HCT116 (cell line): ENCODE measurements at regions not wholly inside any gene's neighbourhood (a gene's known extent, or its start where the extent isn't known, plus 50 kb on each side); places are given as distances from the start of the nearest gene placed in this dataset.
A peak's percentile ranks its signal among the peaks of the same experiment; 100 is the strongest.
"Not testable (repeated sequence)": the region's sequence is repeated elsewhere in the genome, so short reads cannot be mapped to it uniquely, and the experiment has no call there.

Source experiments
- ATAC-seq: fragments of 200-7000 bp; cut with Tn5 transposase; 2 replicates; pipeline ENCODE4 v1.9.1; 2020; ENCODE audit warnings: mild to moderate bottlenecking, moderate library complexity
- BruUV-seq: library from RNA; stranded (reverse); fragments of 400-500 nt; replicated peaks from 2 replicates; lab custom pipeline; 2021; lab: Mats Ljungman, UMichigan
- CTCF ChIA-PET: fragments of 300-600 bp; sonication (Branson Sonifier 250); formaldehyde crosslinking; loops from one replicate; lab custom pipeline; 2021; ENCODE audit warnings: antibody characterized with exemption; lab: Charles Lee
- POLR2A ChIA-PET: fragments of 300-600, 350-600 bp; sonication (Branson Sonifier 250); formaldehyde crosslinking; loops from one replicate; lab custom pipeline; 2021; ENCODE audit warnings: antibody characterized with exemption; lab: Charles Lee
- RAD21 ChIA-PET, 2 experiments: fragments of 300-600 bp; sonication (Branson Sonifier 250); formaldehyde crosslinking; loops; one replicate each; lab custom pipeline; 2023; ENCODE audit warnings: low total read pairs in 2 of 2; ENCODE audit not compliant: uncharacterized antibody in 2 of 2, unreplicated experiment in 2 of 2, low non-redundant PET in 1 of 2; lab: Charles Lee
- DNase-seq: peaks from one replicate; pipeline ENCODE4 v3.0.0-alpha.2; 2010; ENCODE audit warnings: low read depth, low spot score
- H2AFZ ChIP-seq: fragments of 200-600 bp; shearing (Covaris generic), sonication (generic); 2 replicates; pipeline ENCODE4 v1.6.1; 2017; ENCODE audit warnings: low read depth, mixed run types, mixed read lengths, antibody characterized with exemption, low read length; ENCODE audit not compliant: poor library complexity, severe bottlenecking
- H3K27ac ChIP-seq: 2 replicates; pipeline ENCODE4 v1.5.1; 2012; ENCODE audit warnings: low read depth, low read length
- H3K27me3 ChIP-seq: fragments of 200-600 bp; sonication (generic); 2 replicates; pipeline ENCODE4 v1.6.1; 2016; ENCODE audit warnings: mixed run types, low read length, mixed read lengths; ENCODE audit not compliant: insufficient read depth
- H3K36me3 ChIP-seq, 2 experiments: fragments of 200-500 bp in 1 of 2; fragments of 200-600 bp in 1 of 2; sonication (Bioruptor generic) in 1 of 2; sonication (generic) in 1 of 2; 2 replicates each; pipeline versions ENCODE4 v1.5.1 to v1.6.1; 2014 to 2016; ENCODE audit warnings: low read length in 2 of 2, inconsistent platforms in 1 of 2, mixed read lengths in 1 of 2, mixed run types in 1 of 2; ENCODE audit not compliant: insufficient read depth in 2 of 2, control insufficient read depth in 1 of 2
- H3K4me1 ChIP-seq, 2 experiments: fragments of 200-600 bp in 1 of 2; sonication (generic) in 1 of 2; 2 replicates each; pipeline versions ENCODE4 v1.5.1 to v1.6.1; 2012 to 2017; ENCODE audit warnings: low read length in 2 of 2, inconsistent platforms in 1 of 2, mild to moderate bottlenecking in 1 of 2, mixed read lengths in 1 of 2, mixed run types in 1 of 2, moderate library complexity in 1 of 2; ENCODE audit not compliant: insufficient read depth in 2 of 2, control insufficient read depth in 1 of 2
- H3K4me2 ChIP-seq: fragments of 200-600 bp; sonication (generic); 2 replicates; pipeline ENCODE4 v1.6.1; 2017; ENCODE audit warnings: mixed run types, low read length, mixed read lengths
- H3K4me3 ChIP-seq, 2 experiments: fragments of 200-600 bp in 1 of 2; sonication (generic) in 1 of 2; replicated peaks in 1 of 2; 2 replicates each; pipeline ENCODE4 v1.5.1; 2011 to 2016; ENCODE audit warnings: low read length in 2 of 2, control low read depth in 1 of 2, low read depth in 1 of 2, mild to moderate bottlenecking in 1 of 2, mixed read lengths in 1 of 2, mixed run types in 1 of 2
- H3K79me2 ChIP-seq: fragments of 200-600 bp; sonication (generic); 2 replicates; pipeline ENCODE4 v1.6.1; 2017; ENCODE audit warnings: mild to moderate bottlenecking, mixed run types, low read length, moderate library complexity, mixed read lengths; ENCODE audit not compliant: insufficient read depth
- H3K9ac ChIP-seq: fragments of 200-600 bp; sonication (generic); 2 replicates; pipeline ENCODE4 v1.6.1; 2016; ENCODE audit warnings: low read length, mixed read lengths
- H3K9me2 ChIP-seq: fragments of 200-600 bp; sonication (generic), shearing (Covaris generic); 2 replicates; pipeline ENCODE4 v1.6.1; 2017; ENCODE audit warnings: mixed run types, mild to moderate bottlenecking, moderate library complexity; ENCODE audit not compliant: insufficient read depth
- H3K9me3 ChIP-seq, 2 experiments: fragments of 200-500 bp in 1 of 2; fragments of 200-600 bp in 1 of 2; sonication (Bioruptor generic) in 1 of 2; sonication (generic) in 1 of 2; 2 replicates each; pipeline ENCODE4 v1.6.1; 2014 to 2017; ENCODE audit warnings: low read length in 2 of 2, mixed read lengths in 2 of 2, inconsistent platforms in 1 of 2, low read depth in 1 of 2, mild to moderate bottlenecking in 1 of 2, mixed run types in 1 of 2, moderate library complexity in 1 of 2; ENCODE audit not compliant: control insufficient read depth in 1 of 2, insufficient read depth in 1 of 2
- H4K20me1 ChIP-seq: fragments of 200-600 bp; sonication (generic), shearing (Covaris generic); 2 replicates; pipeline ENCODE4 v1.6.1; 2017; ENCODE audit warnings: mixed run types, mild to moderate bottlenecking, moderate library complexity; ENCODE audit not compliant: insufficient read depth
- CEBPB ChIP-seq: IDR thresholded peaks from 2 replicates; pipeline ENCODE4 v1.6.1; 2012; ENCODE audit warnings: low read depth
- EGR1 ChIP-seq: IDR thresholded peaks from 2 replicates; pipeline ENCODE4 v1.6.1; 2012; ENCODE audit warnings: low read depth
- ELF1 ChIP-seq: IDR thresholded peaks from 2 replicates; pipeline ENCODE4 v1.6.1; 2012; ENCODE audit warnings: low read depth, borderline replicate concordance
- EZH2 ChIP-seq: fragments of 200-600 bp; sonication (generic); IDR thresholded peaks from 2 replicates; pipeline ENCODE4 v1.6.1; 2017; ENCODE audit warnings: antibody characterized with exemption, mixed run types
- FOSL1 ChIP-seq: IDR thresholded peaks from 2 replicates; pipeline ENCODE4 v1.6.1; 2012; ENCODE audit warnings: low read depth
- JUND ChIP-seq: IDR thresholded peaks from 2 replicates; pipeline ENCODE4 v1.6.1; 2012
- POLR2A ChIP-seq: IDR thresholded peaks from 2 replicates; pipeline ENCODE4 v1.7.0; 2011; ENCODE audit warnings: borderline replicate concordance; ENCODE audit not compliant: insufficient read depth, insufficient read length; ENCODE audit errors: extremely low read depth
- RAD21 ChIP-seq: IDR thresholded peaks from 2 replicates; pipeline ENCODE4 v1.6.1; 2012; ENCODE audit warnings: low read depth, mild to moderate bottlenecking
- SP1 ChIP-seq: IDR thresholded peaks from 2 replicates; pipeline ENCODE4 v1.6.1; 2012; ENCODE audit warnings: low read depth
- SRF ChIP-seq: IDR thresholded peaks from 2 replicates; pipeline ENCODE4 v1.6.1; 2012; ENCODE audit warnings: low read depth
- YY1 ChIP-seq: IDR thresholded peaks from 2 replicates; pipeline ENCODE4 v1.6.1; 2011; ENCODE audit warnings: low read length, low read depth, moderate library complexity, mild to moderate bottlenecking; ENCODE audit not compliant: insufficient replicate concordance; ENCODE audit errors: extremely low read depth
- ZFX ChIP-seq: fragments of 450-650 bp; IDR thresholded peaks from 2 replicates; pipeline ENCODE4 v1.6.1; 2017
- ZNF274 ChIP-seq: fragments of 200-500 bp; sonication (Bioruptor generic); IDR thresholded peaks from 2 replicates; pipeline ENCODE4 v1.6.1; 2014; ENCODE audit warnings: mild to moderate bottlenecking, low read depth, low read length, inconsistent platforms
- intact Hi-C: fragments of 100-400 bp; cut with micrococcal nuclease; formaldehyde crosslinking; loops from 2 replicates; pipeline ENCODE4 v1.10.0; 2022
- TF ChIP-seq, protein P1 (sequence below): IDR thresholded peaks from 2 replicates; pipeline ENCODE4 v1.6.1; 2012
- TF ChIP-seq, protein P2 (sequence below): IDR thresholded peaks from 2 replicates; pipeline ENCODE4 v1.6.1; 2011; ENCODE audit warnings: mild to moderate bottlenecking, low read length, moderate library complexity; ENCODE audit not compliant: insufficient replicate concordance; ENCODE audit errors: extremely low read depth
- TF ChIP-seq, protein P3 (sequence below): IDR thresholded peaks from 2 replicates; pipeline ENCODE4 v1.6.1; 2012

DNA sequence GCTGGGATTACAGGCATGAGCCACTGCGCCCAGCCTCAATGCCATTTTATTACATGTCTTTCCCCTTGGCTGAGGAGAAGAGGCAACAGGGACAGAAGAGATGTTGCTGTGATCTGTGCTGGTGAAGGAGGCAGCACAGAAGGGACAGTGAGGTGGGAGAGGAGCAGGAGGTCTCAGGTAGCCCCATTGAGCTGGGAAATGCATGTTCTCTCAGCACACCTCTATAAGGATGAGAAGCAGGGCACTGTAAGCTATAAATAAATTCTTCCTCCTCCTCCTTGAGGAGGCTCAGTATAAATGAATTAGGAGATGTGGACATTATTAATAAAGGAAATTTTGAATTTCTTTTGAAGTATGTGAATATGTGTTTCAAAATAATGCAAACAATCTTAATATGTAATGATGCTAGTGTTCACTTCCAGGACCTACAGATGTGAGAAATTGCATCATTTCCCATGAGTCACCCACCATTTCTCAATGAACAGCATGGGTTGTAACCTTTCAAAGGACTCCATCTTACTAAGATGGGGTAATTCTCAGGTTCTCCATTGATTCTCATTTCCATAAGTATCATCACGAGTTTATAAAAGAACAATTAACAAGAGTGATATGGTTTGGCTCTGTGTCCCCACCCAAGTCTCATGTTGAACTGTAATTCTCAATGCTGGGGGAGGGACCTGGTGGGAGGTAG is 88.9 kb upstream of the ODAD2 start:
- BruUV-seq: no TSS peak
- no peaks in the 10 kb centered on the region for H3K9me3 ChIP-seq
- ATAC-seq (no peak), DNase-seq (no peak)
- peaks cover 0 to 20% of the 10 kb centered on the region in 2 experiments; a peak in 1 of 4 replicates for H3K36me3 ChIP-seq
- peak overlapping the region; percentile 14; the same call in 1 of the 2 replicates for H3K4me2 ChIP-seq
- ChIA-PET CTCF (no interaction called here), POLR2A (no interaction called here), RAD21 (no interaction called here)
- H3K27me3 ChIP-seq: no peaks in the 10 kb centered on the region
- H4K20me1 ChIP-seq: no peaks in the 10 kb centered on the region
- no peak overlapping the region for H3K9ac ChIP-seq
- no peaks in the 10 kb centered on the region; the same call in 1 of the 2 replicates for H3K79me2 ChIP-seq
- TF ChIP-seq SRF: no peak
- TF ChIP-seq, protein P1, sequence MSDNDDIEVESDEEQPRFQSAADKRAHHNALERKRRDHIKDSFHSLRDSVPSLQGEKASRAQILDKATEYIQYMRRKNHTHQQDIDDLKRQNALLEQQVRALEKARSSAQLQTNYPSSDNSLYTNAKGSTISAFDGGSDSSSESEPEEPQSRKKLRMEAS: no peak
- TF ChIP-seq, protein P2, sequence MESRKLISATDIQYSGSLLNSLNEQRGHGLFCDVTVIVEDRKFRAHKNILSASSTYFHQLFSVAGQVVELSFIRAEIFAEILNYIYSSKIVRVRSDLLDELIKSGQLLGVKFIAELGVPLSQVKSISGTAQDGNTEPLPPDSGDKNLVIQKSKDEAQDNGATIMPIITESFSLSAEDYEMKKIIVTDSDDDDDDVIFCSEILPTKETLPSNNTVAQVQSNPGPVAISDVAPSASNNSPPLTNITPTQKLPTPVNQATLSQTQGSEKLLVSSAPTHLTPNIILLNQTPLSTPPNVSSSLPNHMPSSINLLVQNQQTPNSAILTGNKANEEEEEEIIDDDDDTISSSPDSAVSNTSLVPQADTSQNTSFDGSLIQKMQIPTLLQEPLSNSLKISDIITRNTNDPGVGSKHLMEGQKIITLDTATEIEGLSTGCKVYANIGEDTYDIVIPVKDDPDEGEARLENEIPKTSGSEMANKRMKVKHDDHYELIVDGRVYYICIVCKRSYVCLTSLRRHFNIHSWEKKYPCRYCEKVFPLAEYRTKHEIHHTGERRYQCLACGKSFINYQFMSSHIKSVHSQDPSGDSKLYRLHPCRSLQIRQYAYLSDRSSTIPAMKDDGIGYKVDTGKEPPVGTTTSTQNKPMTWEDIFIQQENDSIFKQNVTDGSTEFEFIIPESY: no peak
- TF ChIP-seq JUND: peak; percentile 82
- TF ChIP-seq RAD21: no peak
- no peak for TF ChIP-seq EZH2
- no peak for TF ChIP-seq ELF1
- TF ChIP-seq ZFX: no peak
- no peak for TF ChIP-seq EGR1
- TF ChIP-seq SP1: peak; percentile 77
- no peak for TF ChIP-seq POLR2A
- TF ChIP-seq CEBPB: peak; percentile 96
- peak; percentile 73 for TF ChIP-seq FOSL1
- no peak for TF ChIP-seq ZNF274
- TF ChIP-seq, protein P3, sequence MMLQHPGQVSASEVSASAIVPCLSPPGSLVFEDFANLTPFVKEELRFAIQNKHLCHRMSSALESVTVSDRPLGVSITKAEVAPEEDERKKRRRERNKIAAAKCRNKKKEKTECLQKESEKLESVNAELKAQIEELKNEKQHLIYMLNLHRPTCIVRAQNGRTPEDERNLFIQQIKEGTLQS: no peak
- TF ChIP-seq YY1: no peak
- H3K4me3 ChIP-seq: no peak overlapping the region
- intact Hi-C loops: no loop called here
- H3K4me1 ChIP-seq: peaks cover 25 to 69% of the 10 kb centered on the region in 2 experiments
- H2AFZ ChIP-seq: no peak overlapping the region
- no peaks in the 10 kb centered on the region for H3K9me2 ChIP-seq
- H3K27ac ChIP-seq: peak overlapping the region; percentile 96

DNA sequence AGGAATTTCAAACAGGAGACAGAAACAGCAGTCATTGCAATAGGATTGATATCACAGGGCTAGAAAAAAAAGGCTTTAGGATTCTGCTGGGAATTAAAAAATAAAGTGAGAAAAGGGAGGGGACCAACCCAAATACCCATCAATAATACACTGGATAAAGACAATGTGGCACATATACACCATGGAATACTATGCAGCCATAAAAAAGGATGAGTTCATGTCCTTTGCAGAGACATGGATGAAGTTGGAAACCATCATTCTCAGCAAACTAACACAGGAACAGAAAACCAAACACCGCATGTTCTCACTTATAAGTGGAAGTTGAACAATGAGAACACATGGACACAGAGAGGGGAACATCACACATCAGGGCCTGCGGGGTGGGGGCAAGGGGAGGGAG is 86.9 kb upstream of the ODAD2 start:
- RAD21 ChIA-PET, H3K9me2 ChIP-seq, H2AFZ ChIP-seq, H3K4me3 ChIP-seq, H3K4me2 ChIP-seq, ATAC-seq, H4K20me1 ChIP-seq, H3K9me3 ChIP-seq, CTCF ChIA-PET, DNase-seq, H3K9ac ChIP-seq, intact Hi-C loops, H3K27me3 ChIP-seq, POLR2A ChIA-PET, BruUV-seq: not testable (repeated sequence)
- peaks cover 29 to 69% of the 10 kb centered on the region in 2 experiments for H3K4me1 ChIP-seq
- H3K27ac ChIP-seq: peak overlapping the region; percentile 55; the same call in 1 of the 2 replicates
- peaks cover 13% of the 10 kb centered on the region; the same call in 1 of the 2 replicates for H3K79me2 ChIP-seq
- H3K36me3 ChIP-seq: peaks cover 0 to 20% of the 10 kb centered on the region in 2 experiments; a peak in 1 of 4 replicates
